ENCODE measurements at regions not wholly inside any gene's neighbourhood (a gene's known extent, or its start where the extent isn't known, plus 50 kb on each side); places are given as distances from the start of the nearest gene placed in this dataset.

DNA sequence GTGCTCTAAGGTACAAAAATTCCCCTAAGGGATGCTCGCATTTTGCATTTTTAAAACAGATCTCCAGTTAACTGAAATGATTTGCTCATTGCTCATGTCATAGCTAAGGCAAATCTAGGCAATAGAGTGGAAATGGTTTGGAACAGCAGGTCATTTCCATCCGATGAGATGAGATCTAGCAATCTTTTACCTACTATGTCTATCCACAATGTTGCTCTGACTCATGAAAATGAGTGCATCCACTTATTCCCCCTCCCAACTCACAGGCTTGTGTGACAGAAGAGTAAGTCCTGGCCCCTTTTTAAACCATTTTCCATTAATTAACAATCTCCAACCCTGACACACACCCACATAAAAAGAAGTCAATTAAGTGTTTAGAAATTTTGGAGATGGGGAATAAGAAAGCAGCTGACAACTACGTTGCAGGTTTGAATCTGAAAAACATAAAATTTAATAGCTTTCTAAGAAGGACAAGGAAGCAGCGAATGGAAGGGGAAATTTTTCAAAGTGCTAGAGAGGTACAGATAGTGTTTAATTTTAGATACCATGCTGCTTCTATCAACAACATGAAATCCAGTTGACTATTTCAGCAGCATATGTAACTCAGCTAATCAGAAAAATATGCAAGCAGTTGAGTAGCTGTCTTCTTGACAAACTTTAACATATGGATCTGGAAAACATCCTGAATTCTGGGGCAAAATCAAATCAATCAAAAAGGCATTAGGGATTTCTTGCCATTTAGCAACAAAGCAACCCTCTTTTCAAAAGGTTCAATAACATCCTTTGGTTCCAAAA is 112.0 kb downstream of the TMCO5A start:
- Histone ChIP-seq H3K36me3 (ENCODE audit: low read depth, missing control alignments) (no peaks in the 10 kb centered on the region), H3K4me1 (peaks cover 13% of the 10 kb centered on the region), H3K27ac (no peak overlapping the region), H3K9me3 (no peaks in the 10 kb centered on the region), H3K4me3 (no peak overlapping the region), H3K27me3 (no peaks in the 10 kb centered on the region)
- intact Hi-C loops (cut with DNase I; ENCODE audit: low total_unique reads): no loop called here
- no peak for DNase-seq
- 87 to 90% methylated on average over 4 of the region's 4 CpGs for WGBS, 2 donors
- TF ChIP-seq, protein P1, sequence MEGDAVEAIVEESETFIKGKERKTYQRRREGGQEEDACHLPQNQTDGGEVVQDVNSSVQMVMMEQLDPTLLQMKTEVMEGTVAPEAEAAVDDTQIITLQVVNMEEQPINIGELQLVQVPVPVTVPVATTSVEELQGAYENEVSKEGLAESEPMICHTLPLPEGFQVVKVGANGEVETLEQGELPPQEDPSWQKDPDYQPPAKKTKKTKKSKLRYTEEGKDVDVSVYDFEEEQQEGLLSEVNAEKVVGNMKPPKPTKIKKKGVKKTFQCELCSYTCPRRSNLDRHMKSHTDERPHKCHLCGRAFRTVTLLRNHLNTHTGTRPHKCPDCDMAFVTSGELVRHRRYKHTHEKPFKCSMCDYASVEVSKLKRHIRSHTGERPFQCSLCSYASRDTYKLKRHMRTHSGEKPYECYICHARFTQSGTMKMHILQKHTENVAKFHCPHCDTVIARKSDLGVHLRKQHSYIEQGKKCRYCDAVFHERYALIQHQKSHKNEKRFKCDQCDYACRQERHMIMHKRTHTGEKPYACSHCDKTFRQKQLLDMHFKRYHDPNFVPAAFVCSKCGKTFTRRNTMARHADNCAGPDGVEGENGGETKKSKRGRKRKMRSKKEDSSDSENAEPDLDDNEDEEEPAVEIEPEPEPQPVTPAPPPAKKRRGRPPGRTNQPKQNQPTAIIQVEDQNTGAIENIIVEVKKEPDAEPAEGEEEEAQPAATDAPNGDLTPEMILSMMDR (IDR thresholded peaks at IDR 0.05): no peak
- no peak for TF ChIP-seq POLR2A (IDR thresholded peaks at IDR 0.05)

DNA sequence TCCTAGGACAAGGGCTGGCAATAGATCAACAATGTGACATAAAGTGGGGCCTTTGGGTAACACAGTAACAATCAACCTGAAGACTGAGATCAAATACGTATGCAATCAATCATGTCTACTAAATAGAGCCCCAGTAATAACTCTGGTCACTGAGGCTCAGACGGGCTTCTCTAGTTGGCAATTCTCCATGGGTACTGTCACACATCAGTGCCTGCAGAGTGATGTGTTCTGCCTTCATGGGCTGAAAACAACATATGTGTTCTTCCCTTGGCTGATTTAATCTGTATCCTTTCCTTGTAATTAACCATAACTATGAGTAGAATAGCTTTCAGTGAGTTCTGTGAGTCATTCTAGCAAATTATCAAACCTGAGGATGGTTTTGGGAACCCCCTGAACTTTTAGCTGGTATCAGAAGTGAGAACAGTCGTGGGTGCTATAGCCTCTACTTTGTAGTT is 113.6 kb downstream of the TMCO5A start:
- Histone ChIP-seq H3K4me3 (no peak overlapping the region), H3K27me3 (no peaks in the 10 kb centered on the region), H3K27ac (no peak overlapping the region), H3K9me3 (no peaks in the 10 kb centered on the region), H3K36me3 (ENCODE audit: low read depth, missing control alignments) (no peaks in the 10 kb centered on the region), H3K4me1 (peaks cover 4% of the 10 kb centered on the region)
- WGBS, 2 donors: 79 to 90% methylated on average over 3 of the region's 3 CpGs
- no peak for TF ChIP-seq POLR2A (IDR thresholded peaks at IDR 0.05)
- TF ChIP-seq, protein P1 (IDR thresholded peaks at IDR 0.05): no peak
- DNase-seq: no peak
- intact Hi-C loops (cut with DNase I; ENCODE audit: low total_unique reads): no loop called here

DNA sequence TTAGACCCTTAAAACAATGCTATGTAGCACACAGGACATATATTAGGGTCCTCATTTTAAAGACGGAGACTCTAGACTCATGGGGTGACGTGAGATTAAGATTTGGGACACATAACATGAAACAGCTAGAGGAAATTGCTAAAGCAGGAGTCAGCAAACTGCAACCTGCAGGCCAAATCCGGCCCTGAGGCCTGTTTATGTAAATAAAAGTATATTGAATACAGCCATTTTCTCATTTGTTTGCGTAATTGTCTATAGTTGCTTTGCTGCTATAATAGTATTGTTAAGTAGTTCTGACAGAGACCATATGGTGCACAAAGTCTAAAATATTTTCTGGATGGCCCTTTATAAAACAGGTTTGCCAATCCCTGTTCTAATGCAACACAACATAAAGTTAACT is 115.5 kb downstream of the TMCO5A start:
- Histone ChIP-seq H3K36me3 (ENCODE audit: low read depth, missing control alignments) (no peaks in the 10 kb centered on the region), H3K27me3 (no peaks in the 10 kb centered on the region), H3K27ac (no peak overlapping the region), H3K4me3 (no peak overlapping the region), H3K4me1 (no peaks in the 10 kb centered on the region), H3K9me3 (no peaks in the 10 kb centered on the region)
- 85 to 91% methylated on average over 4 of the region's 4 CpGs for WGBS, 2 donors
- intact Hi-C loops (cut with DNase I; ENCODE audit: low total_unique reads): no loop called here
- DNase-seq: no peak
- TF ChIP-seq, protein P1 (IDR thresholded peaks at IDR 0.05): no peak
- no peak for TF ChIP-seq POLR2A (IDR thresholded peaks at IDR 0.05)

DNA sequence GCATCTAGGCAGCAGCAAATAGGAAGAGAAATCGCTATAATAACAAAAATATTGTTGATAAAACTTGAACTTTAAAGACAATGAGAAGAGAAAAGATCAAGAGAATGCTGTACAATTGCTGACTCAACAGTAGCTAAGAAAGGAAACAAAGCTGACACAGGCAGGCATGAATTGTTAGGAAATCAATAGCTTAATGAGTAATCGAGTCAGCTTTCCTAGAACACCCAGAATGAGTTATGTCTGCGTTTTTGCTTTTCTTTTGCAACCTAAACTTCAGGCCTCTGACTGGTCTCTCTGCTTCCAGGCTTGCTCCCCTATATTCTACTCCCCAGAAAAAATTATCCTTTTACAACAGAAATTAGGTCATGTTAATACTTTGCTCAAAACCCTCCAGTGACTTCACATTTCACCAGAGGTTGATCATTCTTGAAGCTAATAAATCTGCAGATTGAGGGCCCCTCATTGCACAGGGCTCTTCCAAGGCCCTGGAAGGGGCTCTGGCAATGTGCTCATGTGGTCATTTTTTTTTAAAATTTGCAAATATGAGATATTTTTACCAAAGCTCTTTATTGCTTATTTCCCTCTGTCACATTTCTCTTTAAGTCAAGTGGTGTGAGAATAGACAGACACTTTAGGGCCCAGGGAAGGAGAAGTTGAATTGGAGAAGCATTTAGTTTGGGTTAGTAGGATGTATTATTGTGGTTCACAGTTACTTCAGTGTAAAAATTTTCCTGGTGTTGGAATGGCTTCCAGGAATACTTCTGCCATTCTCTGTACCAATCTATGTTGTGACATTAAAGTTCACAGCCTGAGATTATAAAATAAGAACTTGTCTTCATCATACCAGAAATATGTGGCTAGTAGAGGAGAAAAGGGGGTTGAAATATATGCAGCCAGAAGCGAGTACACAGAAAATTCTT is 116.3 kb downstream of the TMCO5A start:
- Histone ChIP-seq H3K27ac (no peak overlapping the region), H3K9me3 (no peaks in the 10 kb centered on the region), H3K4me3 (no peak overlapping the region), H3K27me3 (no peaks in the 10 kb centered on the region), H3K4me1 (no peaks in the 10 kb centered on the region), H3K36me3 (ENCODE audit: low read depth, missing control alignments) (no peaks in the 10 kb centered on the region)
- DNase-seq: no peak
- TF ChIP-seq POLR2A (IDR thresholded peaks at IDR 0.05): no peak
- TF ChIP-seq, protein P1 (IDR thresholded peaks at IDR 0.05): no peak
- WGBS, 2 donors: 78 to 80% methylated on average over 4 of the region's 4 CpGs
- intact Hi-C loops (cut with DNase I; ENCODE audit: low total_unique reads): no loop called here
